B cell (primary cell): ENCODE measurements at regions not wholly inside any gene's neighbourhood (a gene's known extent, or its start where the extent isn't known, plus 50 kb on each side); places are given as distances from the start of the nearest gene placed in this dataset.

Experiments
- EZH2 ChIP-seq: IDR thresholded peaks from 2 replicates; pipeline ENCODE4 v1.6.1; 2012; ENCODE audit warnings: borderline replicate concordance, low read depth, mild to moderate bottlenecking, moderate library complexity, low read length; ENCODE audit not compliant: insufficient read depth, poor library complexity, severe bottlenecking
- TF ChIP-seq, protein P1 (sequence below): fragments of 200-600 bp; IDR thresholded peaks from one replicate; pipeline ENCODE4 v1.8.0; 2022; ENCODE audit warnings: antibody characterized with exemption, mild to moderate bottlenecking

DNA sequence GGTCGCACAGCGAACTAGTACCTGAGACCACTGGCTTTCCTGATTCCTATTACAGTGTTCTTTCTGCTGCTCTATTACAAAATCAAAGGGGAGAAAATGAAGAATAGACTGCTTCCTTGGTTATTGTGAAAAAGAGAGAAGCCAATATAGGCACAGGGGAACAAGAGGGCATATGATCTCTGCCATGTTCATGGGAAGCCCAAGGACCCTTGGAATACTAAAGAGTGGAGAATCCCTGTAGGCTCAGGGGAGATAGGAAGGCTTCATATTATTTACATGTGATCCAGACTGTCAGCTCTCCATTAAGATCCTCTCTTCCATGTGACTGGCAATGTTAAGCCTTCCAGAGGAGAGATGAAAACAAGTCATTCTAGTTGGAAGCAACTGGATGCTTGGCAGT lies 135.7 kb upstream of the MYCN start:
- TF ChIP-seq, protein P1, sequence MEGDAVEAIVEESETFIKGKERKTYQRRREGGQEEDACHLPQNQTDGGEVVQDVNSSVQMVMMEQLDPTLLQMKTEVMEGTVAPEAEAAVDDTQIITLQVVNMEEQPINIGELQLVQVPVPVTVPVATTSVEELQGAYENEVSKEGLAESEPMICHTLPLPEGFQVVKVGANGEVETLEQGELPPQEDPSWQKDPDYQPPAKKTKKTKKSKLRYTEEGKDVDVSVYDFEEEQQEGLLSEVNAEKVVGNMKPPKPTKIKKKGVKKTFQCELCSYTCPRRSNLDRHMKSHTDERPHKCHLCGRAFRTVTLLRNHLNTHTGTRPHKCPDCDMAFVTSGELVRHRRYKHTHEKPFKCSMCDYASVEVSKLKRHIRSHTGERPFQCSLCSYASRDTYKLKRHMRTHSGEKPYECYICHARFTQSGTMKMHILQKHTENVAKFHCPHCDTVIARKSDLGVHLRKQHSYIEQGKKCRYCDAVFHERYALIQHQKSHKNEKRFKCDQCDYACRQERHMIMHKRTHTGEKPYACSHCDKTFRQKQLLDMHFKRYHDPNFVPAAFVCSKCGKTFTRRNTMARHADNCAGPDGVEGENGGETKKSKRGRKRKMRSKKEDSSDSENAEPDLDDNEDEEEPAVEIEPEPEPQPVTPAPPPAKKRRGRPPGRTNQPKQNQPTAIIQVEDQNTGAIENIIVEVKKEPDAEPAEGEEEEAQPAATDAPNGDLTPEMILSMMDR, result no peak
- no peak for TF ChIP-seq EZH2
